ENCODE measurements at regions not wholly inside any gene's neighbourhood (a gene's known extent, or its start where the extent isn't known, plus 50 kb on each side); places are given as distances from the start of the nearest gene placed in this dataset.

GRCh38 chr16:55155815-55156214, 168.2 kb upstream of the IRX6 start:
- no peak for TF ChIP-seq POLR2A (IDR thresholded peaks at IDR 0.05)
- TF ChIP-seq CTCF (IDR thresholded peaks at IDR 0.05), result no peak

Data from tibial nerve (tissue), 3 donors.